ENCODE measurements at regions not wholly inside any gene's neighbourhood (a gene's known extent, or its start where the extent isn't known, plus 50 kb on each side); places are given as distances from the start of the nearest gene placed in this dataset.

GRCh38 chr3:99413504-99413903, 224.9 kb upstream of the COL8A1 start:
- TF ChIP-seq CTCF (IDR thresholded peaks at IDR 0.05) (no peak), POLR2A (IDR thresholded peaks at IDR 0.05) (no peak)

All from esophagus squamous epithelium (tissue), 4 donors.